ENCODE measurements at regions not wholly inside any gene's neighbourhood (a gene's known extent, or its start where the extent isn't known, plus 50 kb on each side); places are given as distances from the start of the nearest gene placed in this dataset.
"Not testable (repeated sequence)": the region's sequence is repeated elsewhere in the genome, so short reads cannot be mapped to it uniquely, and the experiment has no call there.

- H3K9ac ChIP-seq (ENCODE audit: low read length); H3K79me2 ChIP-seq (ENCODE audit: insufficient read depth, low read length); H3K36me3 ChIP-seq (ENCODE audit: insufficient read depth, low read length); H3K9me3 ChIP-seq (ENCODE audit: low read length); H3K4me3 ChIP-seq (ENCODE audit: low read depth, low read length, poor library complexity, severe bottlenecking); H3K4me2 ChIP-seq (ENCODE audit: low read length); H4K20me1 ChIP-seq (ENCODE audit: insufficient read depth, low read length); H3K4me1 ChIP-seq (ENCODE audit: insufficient read depth, low read length, severe bottlenecking); H3K27me3 ChIP-seq (ENCODE audit: insufficient read depth, low read length); H2AFZ ChIP-seq (ENCODE audit: low read length); H3K9me2 ChIP-seq (ENCODE audit: low read depth, low read length); H3F3A ChIP-seq (ENCODE audit: insufficient read depth, low read length); H3K27ac ChIP-seq (ENCODE audit: low read depth, low read length, poor library complexity, severe bottlenecking): not testable (repeated sequence)
- TF ChIP-seq, protein P1, sequence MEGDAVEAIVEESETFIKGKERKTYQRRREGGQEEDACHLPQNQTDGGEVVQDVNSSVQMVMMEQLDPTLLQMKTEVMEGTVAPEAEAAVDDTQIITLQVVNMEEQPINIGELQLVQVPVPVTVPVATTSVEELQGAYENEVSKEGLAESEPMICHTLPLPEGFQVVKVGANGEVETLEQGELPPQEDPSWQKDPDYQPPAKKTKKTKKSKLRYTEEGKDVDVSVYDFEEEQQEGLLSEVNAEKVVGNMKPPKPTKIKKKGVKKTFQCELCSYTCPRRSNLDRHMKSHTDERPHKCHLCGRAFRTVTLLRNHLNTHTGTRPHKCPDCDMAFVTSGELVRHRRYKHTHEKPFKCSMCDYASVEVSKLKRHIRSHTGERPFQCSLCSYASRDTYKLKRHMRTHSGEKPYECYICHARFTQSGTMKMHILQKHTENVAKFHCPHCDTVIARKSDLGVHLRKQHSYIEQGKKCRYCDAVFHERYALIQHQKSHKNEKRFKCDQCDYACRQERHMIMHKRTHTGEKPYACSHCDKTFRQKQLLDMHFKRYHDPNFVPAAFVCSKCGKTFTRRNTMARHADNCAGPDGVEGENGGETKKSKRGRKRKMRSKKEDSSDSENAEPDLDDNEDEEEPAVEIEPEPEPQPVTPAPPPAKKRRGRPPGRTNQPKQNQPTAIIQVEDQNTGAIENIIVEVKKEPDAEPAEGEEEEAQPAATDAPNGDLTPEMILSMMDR (IDR thresholded peaks at IDR 0.05; ENCODE audit: low read length): peak; percentile 16; the same call in 1 of the 2 replicates
These were observed 295.4 kb downstream of the RPIA start for GRCh38 chr2:88986721-88987330.

- H3K9me3 ChIP-seq (ENCODE audit: low read length); H3K4me3 ChIP-seq (ENCODE audit: low read depth, low read length, poor library complexity, severe bottlenecking); H3K79me2 ChIP-seq (ENCODE audit: insufficient read depth, low read length); H4K20me1 ChIP-seq (ENCODE audit: insufficient read depth, low read length); H3K9ac ChIP-seq (ENCODE audit: low read length); H3K9me2 ChIP-seq (ENCODE audit: low read depth, low read length); H3K27me3 ChIP-seq (ENCODE audit: insufficient read depth, low read length); H2AFZ ChIP-seq (ENCODE audit: low read length); H3K4me2 ChIP-seq (ENCODE audit: low read length); H3K27ac ChIP-seq (ENCODE audit: low read depth, low read length, poor library complexity, severe bottlenecking); H3K36me3 ChIP-seq (ENCODE audit: insufficient read depth, low read length); H3F3A ChIP-seq (ENCODE audit: insufficient read depth, low read length): not testable (repeated sequence)
- peaks cover 19% of the 10 kb centered on the region for H3K4me1 ChIP-seq (ENCODE audit: insufficient read depth, low read length, severe bottlenecking)
These were observed 297.1 kb downstream of the RPIA start for GRCh38 chr2:88988617-88989016.

DNA sequence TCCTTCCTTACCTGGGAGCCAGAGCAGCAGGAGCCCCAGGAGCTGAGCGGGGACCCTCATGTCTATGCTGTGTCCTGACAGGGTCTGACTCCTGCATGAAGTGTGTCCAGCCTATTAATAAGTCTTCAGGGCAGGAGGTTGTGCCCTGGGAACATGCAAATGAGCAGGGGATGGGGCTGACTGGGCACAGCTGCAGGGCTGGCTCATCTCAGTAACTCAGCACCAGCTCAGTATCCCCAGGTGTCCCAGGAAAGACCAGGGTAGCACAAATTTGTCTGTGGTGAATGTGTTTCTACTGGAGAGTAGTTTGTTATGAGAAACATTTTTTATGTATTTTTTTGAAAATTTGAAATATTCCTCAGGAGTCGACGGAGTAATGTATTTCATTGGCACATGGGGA lies 301.3 kb downstream of the RPIA start:
- H3K9me3 ChIP-seq (ENCODE audit: low read length); H3K79me2 ChIP-seq (ENCODE audit: insufficient read depth, low read length); H3K36me3 ChIP-seq (ENCODE audit: insufficient read depth, low read length); H2AFZ ChIP-seq (ENCODE audit: low read length); H3K27me3 ChIP-seq (ENCODE audit: insufficient read depth, low read length); H4K20me1 ChIP-seq (ENCODE audit: insufficient read depth, low read length); H3K9me2 ChIP-seq (ENCODE audit: low read depth, low read length); H3F3A ChIP-seq (ENCODE audit: insufficient read depth, low read length): not testable (repeated sequence)
- Histone ChIP-seq H3K4me3 (ENCODE audit: low read depth, low read length, poor library complexity, severe bottlenecking) (peak overlapping the region; percentile 45), H3K9ac (ENCODE audit: low read length) (peak overlapping the region; percentile 37; the same call in 1 of the 2 replicates), H3K4me2 (ENCODE audit: low read length) (peak overlapping the region; percentile 69), H3K4me1 (ENCODE audit: insufficient read depth, low read length, severe bottlenecking) (peaks cover 14% of the 10 kb centered on the region), H3K27ac (ENCODE audit: low read depth, low read length, poor library complexity, severe bottlenecking) (peak overlapping the region; percentile 77)

- H3K9me2 ChIP-seq (ENCODE audit: low read depth, low read length); H3K36me3 ChIP-seq (ENCODE audit: insufficient read depth, low read length); H2AFZ ChIP-seq (ENCODE audit: low read length); H4K20me1 ChIP-seq (ENCODE audit: insufficient read depth, low read length); H3K27ac ChIP-seq (ENCODE audit: low read depth, low read length, poor library complexity, severe bottlenecking); H3K79me2 ChIP-seq (ENCODE audit: insufficient read depth, low read length); H3F3A ChIP-seq (ENCODE audit: insufficient read depth, low read length); H3K27me3 ChIP-seq (ENCODE audit: insufficient read depth, low read length); H3K9ac ChIP-seq (ENCODE audit: low read length); H3K4me2 ChIP-seq (ENCODE audit: low read length); H3K9me3 ChIP-seq (ENCODE audit: low read length); H3K4me3 ChIP-seq (ENCODE audit: low read depth, low read length, poor library complexity, severe bottlenecking): not testable (repeated sequence)
- H3K4me1 ChIP-seq (ENCODE audit: insufficient read depth, low read length, severe bottlenecking): peaks cover 14% of the 10 kb centered on the region
These were observed 303.4 kb downstream of the RPIA start for GRCh38 chr2:88994856-88995255.

GRCh38 chr2:88996588-88996987 lies 305.1 kb downstream of the RPIA start:
- H3K27ac ChIP-seq (ENCODE audit: low read depth, low read length, poor library complexity, severe bottlenecking); H3F3A ChIP-seq (ENCODE audit: insufficient read depth, low read length); H3K9ac ChIP-seq (ENCODE audit: low read length); H3K36me3 ChIP-seq (ENCODE audit: insufficient read depth, low read length); H3K4me3 ChIP-seq (ENCODE audit: low read depth, low read length, poor library complexity, severe bottlenecking); H3K27me3 ChIP-seq (ENCODE audit: insufficient read depth, low read length); H2AFZ ChIP-seq (ENCODE audit: low read length); H3K4me2 ChIP-seq (ENCODE audit: low read length); H3K79me2 ChIP-seq (ENCODE audit: insufficient read depth, low read length); H3K9me3 ChIP-seq (ENCODE audit: low read length); H4K20me1 ChIP-seq (ENCODE audit: insufficient read depth, low read length); H3K9me2 ChIP-seq (ENCODE audit: low read depth, low read length): not testable (repeated sequence)
- peaks cover 14% of the 10 kb centered on the region for H3K4me1 ChIP-seq (ENCODE audit: insufficient read depth, low read length, severe bottlenecking)
